ENCODE measurements at regions not wholly inside any gene's neighbourhood (a gene's known extent, or its start where the extent isn't known, plus 50 kb on each side); places are given as distances from the start of the nearest gene placed in this dataset.
"Not testable (repeated sequence)": the region's sequence is repeated elsewhere in the genome, so short reads cannot be mapped to it uniquely, and the experiment has no call there.

GRCh38 chr4:66930206-66930605, 615.1 kb downstream of the CENPC start:
- Histone ChIP-seq H3K9me3 (ENCODE audit: control insufficient read depth, insufficient read depth, low read depth, low read length) (no peaks in the 10 kb centered on the region), H3K36me3 (ENCODE audit: control insufficient read depth, insufficient read depth, low read length) (no peaks in the 10 kb centered on the region), H3K9ac (ENCODE audit: low read length) (no peak overlapping the region), H3K4me3 (ENCODE audit: low read depth, low read length) (no peak overlapping the region), H3K4me1 (ENCODE audit: control insufficient read depth, insufficient read depth, low read length) (no peaks in the 10 kb centered on the region), H3K27me3 (ENCODE audit: control insufficient read depth, insufficient read depth, low read length) (no peaks in the 10 kb centered on the region), H3K27ac (ENCODE audit: low read depth, low read length) (no peak overlapping the region)

- Histone ChIP-seq H3K4me1 (ENCODE audit: control insufficient read depth, insufficient read depth, low read length) (no peaks in the 10 kb centered on the region), H3K36me3 (ENCODE audit: control insufficient read depth, insufficient read depth, low read length) (no peaks in the 10 kb centered on the region), H3K9me3 (ENCODE audit: control insufficient read depth, insufficient read depth, low read depth, low read length) (no peaks in the 10 kb centered on the region), H3K27ac (ENCODE audit: low read depth, low read length) (no peak overlapping the region), H3K4me3 (ENCODE audit: low read depth, low read length) (no peak overlapping the region), H3K9ac (ENCODE audit: low read length) (no peak overlapping the region), H3K27me3 (ENCODE audit: control insufficient read depth, insufficient read depth, low read length) (no peaks in the 10 kb centered on the region)
These were observed 615.6 kb downstream of the CENPC start for GRCh38 chr4:66929748-66930147.

GRCh38 chr4:66928881-66929280, 616.4 kb downstream of the CENPC start:
- H3K36me3 ChIP-seq (ENCODE audit: control insufficient read depth, insufficient read depth, low read length); H3K9ac ChIP-seq (ENCODE audit: low read length); H3K27ac ChIP-seq (ENCODE audit: low read depth, low read length); H3K9me3 ChIP-seq (ENCODE audit: control insufficient read depth, insufficient read depth, low read depth, low read length); H3K4me1 ChIP-seq (ENCODE audit: control insufficient read depth, insufficient read depth, low read length); H3K27me3 ChIP-seq (ENCODE audit: control insufficient read depth, insufficient read depth, low read length); H3K4me3 ChIP-seq (ENCODE audit: low read depth, low read length): not testable (repeated sequence)

GRCh38 chr4:66927937-66928336, 617.4 kb downstream of the CENPC start:
- no peaks in the 10 kb centered on the region for H3K9me3 ChIP-seq (ENCODE audit: control insufficient read depth, insufficient read depth, low read depth, low read length)
- H3K27me3 ChIP-seq (ENCODE audit: control insufficient read depth, insufficient read depth, low read length): no peaks in the 10 kb centered on the region
- H3K27ac ChIP-seq (ENCODE audit: low read depth, low read length): no peak overlapping the region
- H3K4me1 ChIP-seq (ENCODE audit: control insufficient read depth, insufficient read depth, low read length): no peaks in the 10 kb centered on the region
- no peak overlapping the region for H3K9ac ChIP-seq (ENCODE audit: low read length)
- no peaks in the 10 kb centered on the region for H3K36me3 ChIP-seq (ENCODE audit: control insufficient read depth, insufficient read depth, low read length)
- no peak overlapping the region for H3K4me3 ChIP-seq (ENCODE audit: low read depth, low read length)

GRCh38 chr4:66926687-66927086, 618.6 kb downstream of the CENPC start:
- H3K27ac ChIP-seq (ENCODE audit: low read depth, low read length): no peak overlapping the region
- H3K27me3 ChIP-seq (ENCODE audit: control insufficient read depth, insufficient read depth, low read length): no peaks in the 10 kb centered on the region
- no peak overlapping the region for H3K9ac ChIP-seq (ENCODE audit: low read length)
- H3K4me3 ChIP-seq (ENCODE audit: low read depth, low read length): no peak overlapping the region
- no peaks in the 10 kb centered on the region for H3K4me1 ChIP-seq (ENCODE audit: control insufficient read depth, insufficient read depth, low read length)
- no peaks in the 10 kb centered on the region for H3K9me3 ChIP-seq (ENCODE audit: control insufficient read depth, insufficient read depth, low read depth, low read length)
- no peaks in the 10 kb centered on the region for H3K36me3 ChIP-seq (ENCODE audit: control insufficient read depth, insufficient read depth, low read length)

- Histone ChIP-seq H3K36me3 (ENCODE audit: control insufficient read depth, insufficient read depth, low read length) (no peaks in the 10 kb centered on the region), H3K4me1 (ENCODE audit: control insufficient read depth, insufficient read depth, low read length) (no peaks in the 10 kb centered on the region), H3K9ac (ENCODE audit: low read length) (no peak overlapping the region), H3K27ac (ENCODE audit: low read depth, low read length) (no peak overlapping the region), H3K9me3 (ENCODE audit: control insufficient read depth, insufficient read depth, low read depth, low read length) (no peaks in the 10 kb centered on the region), H3K4me3 (ENCODE audit: low read depth, low read length) (no peak overlapping the region), H3K27me3 (ENCODE audit: control insufficient read depth, insufficient read depth, low read length) (no peaks in the 10 kb centered on the region)
These were observed 622.0 kb downstream of the CENPC start for GRCh38 chr4:66923081-66923865.

GRCh38 chr4:66921433-66921832, 623.9 kb downstream of the CENPC start:
- Histone ChIP-seq H3K9ac (ENCODE audit: low read length) (no peak overlapping the region), H3K27me3 (ENCODE audit: control insufficient read depth, insufficient read depth, low read length) (no peaks in the 10 kb centered on the region), H3K9me3 (ENCODE audit: control insufficient read depth, insufficient read depth, low read depth, low read length) (no peaks in the 10 kb centered on the region), H3K4me1 (ENCODE audit: control insufficient read depth, insufficient read depth, low read length) (no peaks in the 10 kb centered on the region), H3K27ac (ENCODE audit: low read depth, low read length) (no peak overlapping the region), H3K36me3 (ENCODE audit: control insufficient read depth, insufficient read depth, low read length) (no peaks in the 10 kb centered on the region), H3K4me3 (ENCODE audit: low read depth, low read length) (no peak overlapping the region)

GRCh38 chr4:66920514-66920913, 624.8 kb downstream of the CENPC start:
- no peaks in the 10 kb centered on the region for H3K27me3 ChIP-seq (ENCODE audit: control insufficient read depth, insufficient read depth, low read length)
- no peak overlapping the region for H3K4me3 ChIP-seq (ENCODE audit: low read depth, low read length)
- H3K27ac ChIP-seq (ENCODE audit: low read depth, low read length): no peak overlapping the region
- no peaks in the 10 kb centered on the region for H3K36me3 ChIP-seq (ENCODE audit: control insufficient read depth, insufficient read depth, low read length)
- H3K9ac ChIP-seq (ENCODE audit: low read length): no peak overlapping the region
- H3K9me3 ChIP-seq (ENCODE audit: control insufficient read depth, insufficient read depth, low read depth, low read length): no peaks in the 10 kb centered on the region
- H3K4me1 ChIP-seq (ENCODE audit: control insufficient read depth, insufficient read depth, low read length): no peaks in the 10 kb centered on the region

- H3K9me3 ChIP-seq (ENCODE audit: control insufficient read depth, insufficient read depth, low read depth, low read length): no peaks in the 10 kb centered on the region
- H3K27me3 ChIP-seq (ENCODE audit: control insufficient read depth, insufficient read depth, low read length): no peaks in the 10 kb centered on the region
- H3K36me3 ChIP-seq (ENCODE audit: control insufficient read depth, insufficient read depth, low read length): no peaks in the 10 kb centered on the region
- H3K27ac ChIP-seq (ENCODE audit: low read depth, low read length): no peak overlapping the region
- no peak overlapping the region for H3K9ac ChIP-seq (ENCODE audit: low read length)
- H3K4me1 ChIP-seq (ENCODE audit: control insufficient read depth, insufficient read depth, low read length): no peaks in the 10 kb centered on the region
- no peak overlapping the region for H3K4me3 ChIP-seq (ENCODE audit: low read depth, low read length)
These were observed 633.4 kb downstream of the CENPC start for GRCh38 chr4:66911880-66912279.

- H3K9ac ChIP-seq (ENCODE audit: low read length): no peak overlapping the region
- H3K4me1 ChIP-seq (ENCODE audit: control insufficient read depth, insufficient read depth, low read length): no peaks in the 10 kb centered on the region
- no peak overlapping the region for H3K4me3 ChIP-seq (ENCODE audit: low read depth, low read length)
- no peak overlapping the region for H3K27ac ChIP-seq (ENCODE audit: low read depth, low read length)
- H3K36me3 ChIP-seq (ENCODE audit: control insufficient read depth, insufficient read depth, low read length): no peaks in the 10 kb centered on the region
- H3K27me3 ChIP-seq (ENCODE audit: control insufficient read depth, insufficient read depth, low read length): no peaks in the 10 kb centered on the region
- no peaks in the 10 kb centered on the region for H3K9me3 ChIP-seq (ENCODE audit: control insufficient read depth, insufficient read depth, low read depth, low read length)
These were observed 639.0 kb downstream of the CENPC start for GRCh38 chr4:66906314-66906713.

- H3K9me3 ChIP-seq (ENCODE audit: control insufficient read depth, insufficient read depth, low read depth, low read length): peaks cover 15% of the 10 kb centered on the region
- H3K4me1 ChIP-seq (ENCODE audit: control insufficient read depth, insufficient read depth, low read length): no peaks in the 10 kb centered on the region
- no peaks in the 10 kb centered on the region for H3K27me3 ChIP-seq (ENCODE audit: control insufficient read depth, insufficient read depth, low read length)
- no peak overlapping the region for H3K9ac ChIP-seq (ENCODE audit: low read length)
- H3K27ac ChIP-seq (ENCODE audit: low read depth, low read length): no peak overlapping the region
- no peaks in the 10 kb centered on the region for H3K36me3 ChIP-seq (ENCODE audit: control insufficient read depth, insufficient read depth, low read length)
- no peak overlapping the region for H3K4me3 ChIP-seq (ENCODE audit: low read depth, low read length)
These were observed 645.8 kb downstream of the CENPC start for GRCh38 chr4:66899422-66900065.
